ENCODE measurements at regions not wholly inside any gene's neighbourhood (a gene's known extent, or its start where the extent isn't known, plus 50 kb on each side); places are given as distances from the start of the nearest gene placed in this dataset.

DNA sequence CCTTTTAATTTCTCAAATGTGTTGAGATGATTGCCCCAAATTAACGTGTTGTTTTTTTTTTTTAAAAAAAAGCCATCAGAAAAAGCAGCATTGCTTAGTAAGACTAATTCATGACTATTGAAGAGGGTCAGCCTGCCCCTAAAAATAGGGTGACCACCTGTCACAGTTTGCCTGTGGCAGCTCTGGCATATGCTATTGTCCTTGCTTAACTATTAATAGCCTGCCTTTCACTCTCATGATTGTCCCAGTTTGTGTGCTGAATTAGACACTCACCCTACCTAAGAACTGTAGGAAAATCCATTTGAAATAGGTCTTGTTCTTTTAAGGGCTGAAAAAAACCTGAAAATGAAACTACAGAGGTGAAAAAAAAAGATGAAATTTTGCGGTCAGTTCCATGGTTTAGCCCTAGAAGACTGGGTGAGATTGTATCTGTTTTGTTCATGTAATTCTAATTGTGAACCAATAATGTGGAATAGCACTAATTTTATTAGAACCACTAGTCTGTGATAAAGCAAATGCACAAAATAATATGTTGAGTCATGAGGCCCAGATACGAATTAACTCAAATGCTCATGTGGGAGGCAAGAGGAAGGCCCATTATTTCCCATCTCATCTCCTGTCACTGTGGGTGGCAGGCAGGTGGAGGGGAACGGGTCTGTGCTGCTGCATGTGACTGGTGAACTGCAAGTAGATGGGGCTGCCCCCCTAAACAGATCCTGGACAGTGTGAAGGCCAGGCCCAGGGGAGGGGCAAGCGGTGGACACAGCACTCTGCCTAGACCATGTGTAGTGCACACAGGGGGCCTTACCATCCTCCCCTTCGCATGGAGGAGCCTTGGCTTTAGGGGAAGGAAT, 265.4 kb upstream of the NFE2L3 start:
- no peaks in the 10 kb centered on the region for H3K79me2 ChIP-seq (ENCODE audit: low read length)
- H3K27me3 ChIP-seq (ENCODE audit: low read depth, low read length), result peaks cover 17% of the 10 kb centered on the region
- no peak overlapping the region for H3K4me3 ChIP-seq (ENCODE audit: low read length)
- no peak overlapping the region for H2AFZ ChIP-seq (ENCODE audit: low read depth, low read length)
- TF ChIP-seq, protein P1, sequence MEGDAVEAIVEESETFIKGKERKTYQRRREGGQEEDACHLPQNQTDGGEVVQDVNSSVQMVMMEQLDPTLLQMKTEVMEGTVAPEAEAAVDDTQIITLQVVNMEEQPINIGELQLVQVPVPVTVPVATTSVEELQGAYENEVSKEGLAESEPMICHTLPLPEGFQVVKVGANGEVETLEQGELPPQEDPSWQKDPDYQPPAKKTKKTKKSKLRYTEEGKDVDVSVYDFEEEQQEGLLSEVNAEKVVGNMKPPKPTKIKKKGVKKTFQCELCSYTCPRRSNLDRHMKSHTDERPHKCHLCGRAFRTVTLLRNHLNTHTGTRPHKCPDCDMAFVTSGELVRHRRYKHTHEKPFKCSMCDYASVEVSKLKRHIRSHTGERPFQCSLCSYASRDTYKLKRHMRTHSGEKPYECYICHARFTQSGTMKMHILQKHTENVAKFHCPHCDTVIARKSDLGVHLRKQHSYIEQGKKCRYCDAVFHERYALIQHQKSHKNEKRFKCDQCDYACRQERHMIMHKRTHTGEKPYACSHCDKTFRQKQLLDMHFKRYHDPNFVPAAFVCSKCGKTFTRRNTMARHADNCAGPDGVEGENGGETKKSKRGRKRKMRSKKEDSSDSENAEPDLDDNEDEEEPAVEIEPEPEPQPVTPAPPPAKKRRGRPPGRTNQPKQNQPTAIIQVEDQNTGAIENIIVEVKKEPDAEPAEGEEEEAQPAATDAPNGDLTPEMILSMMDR (IDR thresholded peaks at IDR 0.05; ENCODE audit: low read depth, low read length), result no peak
- TF ChIP-seq EZH2phosphoT487 (IDR thresholded peaks at IDR 0.05; ENCODE audit: low read depth), result no peak
- H3K4me1 ChIP-seq (ENCODE audit: low read length), result no peaks in the 10 kb centered on the region
- H4K20me1 ChIP-seq (ENCODE audit: insufficient read depth, low read length), result no peaks in the 10 kb centered on the region
- no peak overlapping the region for H3K27ac ChIP-seq (ENCODE audit: low read length)
- H3K9me3 ChIP-seq (ENCODE audit: insufficient read depth, low read length), result no peaks in the 10 kb centered on the region
- H3K9ac ChIP-seq (ENCODE audit: low read length), result no peak overlapping the region
- H3K4me2 ChIP-seq (ENCODE audit: low read length), result no peak overlapping the region
- H3K36me3 ChIP-seq (replicated peaks; ENCODE audit: low read depth, low read length), result no peaks in the 10 kb centered on the region

DNA sequence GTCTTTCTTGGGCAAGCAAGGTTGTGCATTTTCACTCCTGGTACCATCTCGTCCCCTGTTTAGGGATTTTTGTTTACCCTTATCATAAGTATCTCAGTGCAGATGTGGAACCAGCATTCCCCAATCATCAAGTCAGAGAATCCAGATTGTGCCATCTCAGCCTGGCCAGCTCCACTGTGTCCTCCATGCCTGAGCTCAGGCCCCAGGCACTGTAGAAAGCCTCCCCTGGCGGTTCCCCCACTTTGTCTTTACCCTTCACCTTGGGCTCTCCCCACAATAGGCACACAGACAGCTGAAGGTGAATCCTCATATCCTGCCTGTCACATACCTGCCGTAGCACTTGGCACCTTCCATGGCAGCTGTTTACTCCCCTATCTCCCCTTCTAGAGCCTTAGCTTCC, 264.7 kb upstream of the NFE2L3 start:
- no peak overlapping the region for H3K4me2 ChIP-seq (ENCODE audit: low read length)
- peaks cover 15% of the 10 kb centered on the region for H3K27me3 ChIP-seq (ENCODE audit: low read depth, low read length)
- H2AFZ ChIP-seq (ENCODE audit: low read depth, low read length), result no peak overlapping the region
- TF ChIP-seq, protein P1 (IDR thresholded peaks at IDR 0.05; ENCODE audit: low read depth, low read length), result no peak
- no peak for TF ChIP-seq EZH2phosphoT487 (IDR thresholded peaks at IDR 0.05; ENCODE audit: low read depth)
- no peak overlapping the region for H3K27ac ChIP-seq (ENCODE audit: low read length)
- no peaks in the 10 kb centered on the region for H3K36me3 ChIP-seq (replicated peaks; ENCODE audit: low read depth, low read length)
- no peak overlapping the region for H3K9ac ChIP-seq (ENCODE audit: low read length)
- H3K79me2 ChIP-seq (ENCODE audit: low read length), result no peaks in the 10 kb centered on the region
- H3K4me1 ChIP-seq (ENCODE audit: low read length), result no peaks in the 10 kb centered on the region
- H4K20me1 ChIP-seq (ENCODE audit: insufficient read depth, low read length), result no peaks in the 10 kb centered on the region
- no peaks in the 10 kb centered on the region for H3K9me3 ChIP-seq (ENCODE audit: insufficient read depth, low read length)
- no peak overlapping the region for H3K4me3 ChIP-seq (ENCODE audit: low read length)

DNA sequence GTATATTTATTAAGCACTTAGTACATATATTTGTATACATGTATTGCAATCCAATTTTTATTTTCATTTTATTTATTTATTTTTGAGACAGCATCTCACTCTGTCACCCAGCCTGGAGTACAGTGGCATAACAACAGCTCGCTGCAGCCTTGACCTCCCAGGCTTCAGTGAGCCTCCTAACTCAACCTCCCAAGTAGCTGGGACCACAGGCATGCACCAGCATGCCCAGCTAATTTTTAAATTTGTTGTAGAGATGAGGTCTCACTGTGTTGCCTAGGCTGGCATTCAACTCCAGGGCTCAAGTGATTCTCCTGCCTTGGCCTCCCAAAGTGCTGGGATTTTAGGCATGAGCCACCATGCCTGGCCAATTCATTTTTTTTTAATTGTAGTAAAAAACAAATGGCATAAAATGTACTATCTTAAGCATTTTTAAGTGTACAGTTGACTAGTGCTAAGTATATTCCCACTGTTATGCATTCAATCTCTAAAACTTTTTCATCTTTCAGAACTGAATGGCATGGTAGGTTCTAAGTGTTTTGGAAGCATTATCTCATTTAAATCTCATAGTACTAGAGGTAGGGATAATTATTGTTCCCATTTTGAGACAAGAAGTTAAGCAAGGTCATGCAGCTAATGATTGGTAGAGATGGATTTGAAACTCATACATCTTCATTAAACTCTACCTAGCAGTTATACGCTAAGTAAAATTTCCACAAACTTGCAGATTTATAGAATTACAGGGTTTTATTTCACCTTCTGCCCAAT, 264.0 kb upstream of the NFE2L3 start:
- H3K79me2 ChIP-seq (ENCODE audit: low read length), result no peaks in the 10 kb centered on the region
- peaks cover 9% of the 10 kb centered on the region; the same call in 1 of the 2 replicates for H3K27me3 ChIP-seq (ENCODE audit: low read depth, low read length)
- H3K27ac ChIP-seq (ENCODE audit: low read length), result no peak overlapping the region
- H2AFZ ChIP-seq (ENCODE audit: low read depth, low read length), result no peak overlapping the region
- H3K9ac ChIP-seq (ENCODE audit: low read length), result no peak overlapping the region
- H3K36me3 ChIP-seq (replicated peaks; ENCODE audit: low read depth, low read length), result no peaks in the 10 kb centered on the region
- H3K4me2 ChIP-seq (ENCODE audit: low read length), result no peak overlapping the region
- no peaks in the 10 kb centered on the region for H3K9me3 ChIP-seq (ENCODE audit: insufficient read depth, low read length)
- TF ChIP-seq, protein P1 (IDR thresholded peaks at IDR 0.05; ENCODE audit: low read depth, low read length), result no peak
- no peak for TF ChIP-seq EZH2phosphoT487 (IDR thresholded peaks at IDR 0.05; ENCODE audit: low read depth)
- H4K20me1 ChIP-seq (ENCODE audit: insufficient read depth, low read length), result no peaks in the 10 kb centered on the region
- H3K4me1 ChIP-seq (ENCODE audit: low read length), result no peaks in the 10 kb centered on the region
- no peak overlapping the region for H3K4me3 ChIP-seq (ENCODE audit: low read length)

DNA sequence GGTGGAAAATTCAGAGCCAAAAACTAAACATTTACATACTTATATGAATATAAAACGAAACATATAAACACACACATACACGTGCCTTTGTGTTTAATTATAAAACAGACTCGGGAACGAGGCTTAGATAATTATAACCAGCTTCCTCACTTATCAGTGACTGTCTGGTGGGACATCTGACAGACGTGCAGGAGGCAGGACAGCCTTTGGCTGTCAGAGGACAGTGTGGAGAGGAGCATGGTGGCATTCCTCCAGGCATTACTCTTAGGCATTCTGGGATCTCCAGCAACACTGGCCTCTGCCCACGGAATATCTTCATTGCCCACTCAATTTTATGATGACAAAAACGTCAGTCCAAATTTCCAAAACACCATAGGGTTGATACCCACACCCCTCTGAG, 262.2 kb upstream of the NFE2L3 start:
- no peaks in the 10 kb centered on the region for H3K36me3 ChIP-seq (replicated peaks; ENCODE audit: low read depth, low read length)
- no peak overlapping the region for H3K4me3 ChIP-seq (ENCODE audit: low read length)
- no peak overlapping the region for H3K4me2 ChIP-seq (ENCODE audit: low read length)
- H3K9me3 ChIP-seq (ENCODE audit: insufficient read depth, low read length), result no peaks in the 10 kb centered on the region
- no peaks in the 10 kb centered on the region for H3K79me2 ChIP-seq (ENCODE audit: low read length)
- TF ChIP-seq, protein P1 (IDR thresholded peaks at IDR 0.05; ENCODE audit: low read depth, low read length), result no peak
- TF ChIP-seq EZH2phosphoT487 (IDR thresholded peaks at IDR 0.05; ENCODE audit: low read depth), result no peak
- H3K9ac ChIP-seq (ENCODE audit: low read length), result no peak overlapping the region
- peaks cover 5% of the 10 kb centered on the region; the same call in 1 of the 2 replicates for H3K27me3 ChIP-seq (ENCODE audit: low read depth, low read length)
- no peaks in the 10 kb centered on the region for H4K20me1 ChIP-seq (ENCODE audit: insufficient read depth, low read length)
- H2AFZ ChIP-seq (ENCODE audit: low read depth, low read length), result no peak overlapping the region
- H3K27ac ChIP-seq (ENCODE audit: low read length), result no peak overlapping the region
- H3K4me1 ChIP-seq (ENCODE audit: low read length), result peaks cover 16% of the 10 kb centered on the region

Measured in OCI-LY3 (cell line).